IPS DF 19.7 (cell line): ENCODE measurements at regions not wholly inside any gene's neighbourhood (a gene's known extent, or its start where the extent isn't known, plus 50 kb on each side); places are given as distances from the start of the nearest gene placed in this dataset.

Experiments
- DNase-seq: peaks from one replicate; pipeline ENCODE4 v3.0.0-alpha.2; 2013; ENCODE audit warnings: low read depth, low spot score

- DNase-seq: no peak
Observed at GRCh38 chr6:40946738-40947301, 92.2 kb downstream of the UNC5CL start.

GRCh38 chr6:40937491-40937890, 101.5 kb downstream of the UNC5CL start:
- DNase-seq: no peak

GRCh38 chr6:40936818-40937251, 102.2 kb downstream of the UNC5CL start:
- no peak for DNase-seq

GRCh38 chr6:40933864-40934263, 105.2 kb downstream of the UNC5CL start:
- DNase-seq: no peak

GRCh38 chr6:40932953-40933352, 106.1 kb downstream of the UNC5CL start:
- no peak for DNase-seq

- DNase-seq: no peak
Observed at GRCh38 chr6:40932366-40932765, 106.7 kb downstream of the UNC5CL start.

- DNase-seq: no peak
Observed at GRCh38 chr6:40931931-40932330, 107.1 kb downstream of the UNC5CL start.

GRCh38 chr6:40930555-40930954, 108.5 kb downstream of the UNC5CL start:
- no peak for DNase-seq

GRCh38 chr6:40930045-40930444, 109.0 kb downstream of the UNC5CL start:
- no peak for DNase-seq

- DNase-seq: no peak
Observed at GRCh38 chr6:40929176-40929575, 109.8 kb downstream of the UNC5CL start.

GRCh38 chr6:40928763-40929162, 110.3 kb downstream of the UNC5CL start:
- no peak for DNase-seq

GRCh38 chr6:40928307-40928706, 110.7 kb downstream of the UNC5CL start:
- DNase-seq: no peak

GRCh38 chr6:40925341-40925740, 113.7 kb downstream of the UNC5CL start:
- DNase-seq: no peak

GRCh38 chr6:40924839-40925238, 114.2 kb downstream of the UNC5CL start:
- DNase-seq: no peak

- no peak for DNase-seq
Observed at GRCh38 chr6:40923880-40924279, 115.1 kb downstream of the UNC5CL start.

- no peak for DNase-seq
Observed at GRCh38 chr6:40923326-40923725, 115.7 kb downstream of the UNC5CL start.

GRCh38 chr6:40922281-40922680, 116.7 kb downstream of the UNC5CL start:
- DNase-seq: no peak

- DNase-seq: no peak
Observed at GRCh38 chr6:40918040-40918651, 120.9 kb downstream of the UNC5CL start.

- no peak for DNase-seq
Observed at GRCh38 chr6:40917603-40918002, 121.4 kb downstream of the UNC5CL start.

GRCh38 chr6:40916845-40917244, 122.2 kb downstream of the UNC5CL start:
- no peak for DNase-seq

- no peak for DNase-seq
Observed at GRCh38 chr6:40915165-40915564, 123.9 kb downstream of the UNC5CL start.

- no peak for DNase-seq
Observed at GRCh38 chr6:40914005-40914404, 125.0 kb downstream of the UNC5CL start.

GRCh38 chr6:40912158-40912946, 126.7 kb downstream of the UNC5CL start:
- no peak for DNase-seq
